Kidney glomerular epithelial cell (primary cell): ENCODE measurements at regions not wholly inside any gene's neighbourhood (a gene's known extent, or its start where the extent isn't known, plus 50 kb on each side); places are given as distances from the start of the nearest gene placed in this dataset.
"Not testable (repeated sequence)": the region's sequence is repeated elsewhere in the genome, so short reads cannot be mapped to it uniquely, and the experiment has no call there.

Experiments used
- DNase-seq: peaks from one replicate; lab custom pipeline; 2025; lab: John Stamatoyannopoulos, UW

DNA sequence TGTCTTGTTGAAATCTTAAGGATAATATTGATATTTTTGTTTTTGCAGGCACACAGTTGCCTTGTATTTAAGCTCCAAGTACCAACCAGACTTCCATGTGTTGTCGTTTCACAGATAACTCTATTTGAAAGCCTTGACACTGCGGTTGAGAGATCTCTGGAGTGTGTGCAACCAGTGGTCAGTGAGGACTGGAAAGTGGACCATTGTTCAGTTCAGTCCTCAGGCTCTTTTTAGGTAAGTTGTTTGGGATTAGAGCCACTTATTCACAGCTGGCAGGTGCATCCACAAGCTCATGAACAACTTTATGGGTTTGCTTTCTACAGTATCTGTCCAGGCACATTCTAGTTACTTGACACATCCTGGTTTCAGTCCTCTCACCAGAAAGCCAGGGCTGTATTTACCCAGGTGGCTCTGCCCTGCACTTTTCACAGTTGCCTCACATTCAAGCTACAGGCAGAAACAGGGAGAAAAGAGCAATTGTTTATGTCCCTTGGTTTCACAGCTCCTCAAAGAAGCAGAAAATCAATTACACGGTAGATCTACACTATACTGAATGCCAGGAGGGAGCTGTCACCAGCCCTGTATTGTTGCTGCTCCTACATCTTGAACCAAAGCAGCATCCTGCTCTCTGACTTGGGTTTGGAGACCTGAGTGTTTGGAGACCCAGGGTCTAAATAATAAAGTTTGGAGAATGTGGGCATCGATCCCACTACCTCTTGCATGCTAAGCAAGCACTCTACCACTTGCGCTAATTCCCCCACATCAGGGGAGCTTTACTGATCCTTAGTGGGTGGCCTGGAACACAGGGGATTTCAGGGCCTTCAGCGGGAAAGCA lies 543.3 kb downstream of the PRIM2 start:
- DNase-seq, result not testable (repeated sequence)

DNA sequence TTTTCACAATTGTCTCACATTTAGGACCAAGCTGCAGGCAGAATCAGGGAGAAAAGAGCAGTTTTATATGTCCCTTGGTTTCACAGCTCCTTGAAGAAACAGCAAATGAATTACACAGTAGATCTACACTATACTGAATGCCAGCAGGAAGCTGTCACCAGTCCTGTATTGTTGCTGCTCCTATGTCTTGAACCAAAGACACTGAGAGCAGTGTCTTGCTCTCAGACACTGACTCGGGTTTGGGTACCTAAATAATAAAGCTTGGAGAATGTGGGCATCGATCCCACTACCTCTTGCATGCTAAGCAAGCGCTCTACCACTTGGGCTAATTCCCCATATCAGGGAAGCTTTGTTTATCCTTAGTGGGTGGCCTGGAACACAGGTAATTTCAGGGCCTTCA lies 552.7 kb downstream of the PRIM2 start:
- not testable (repeated sequence) for DNase-seq

DNA sequence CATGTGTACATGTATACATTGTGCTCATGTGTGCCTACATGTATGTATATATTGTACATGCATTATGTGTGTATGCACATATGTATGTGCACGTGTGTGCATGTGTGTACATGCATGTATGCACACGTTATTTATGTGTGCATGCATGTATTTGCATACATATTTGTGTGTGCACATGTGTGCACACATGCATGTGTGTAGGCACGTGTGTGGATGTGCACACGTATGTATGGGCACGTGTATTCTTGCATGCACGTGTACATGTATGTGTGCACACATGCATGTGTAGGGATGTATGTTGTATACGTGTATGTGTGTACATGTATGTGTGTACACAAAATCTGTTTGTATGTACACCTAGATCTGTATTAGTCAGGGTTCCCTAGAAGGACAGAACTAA lies 556.0 kb downstream of the PRIM2 start:
- not testable (repeated sequence) for DNase-seq

DNA sequence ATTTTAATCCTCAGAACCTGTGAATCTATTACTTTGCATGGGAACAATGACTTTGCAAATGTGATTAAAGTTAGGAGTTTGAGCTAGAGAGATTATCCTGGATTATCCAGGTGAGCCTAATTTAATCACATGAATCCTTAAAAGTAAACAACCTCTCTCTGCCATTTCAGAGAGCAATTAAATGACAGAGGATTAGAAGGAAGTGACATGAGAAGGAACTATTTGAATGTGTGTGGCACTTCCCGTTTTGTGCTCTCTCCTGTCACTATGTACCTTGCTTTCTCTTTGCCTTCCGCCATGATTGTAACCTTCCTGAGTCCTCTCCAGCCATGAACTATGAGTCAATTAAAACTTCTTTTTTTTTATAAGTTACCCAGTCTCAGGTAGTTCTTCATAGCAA lies 559.2 kb downstream of the PRIM2 start:
- DNase-seq, result not testable (repeated sequence)

DNA sequence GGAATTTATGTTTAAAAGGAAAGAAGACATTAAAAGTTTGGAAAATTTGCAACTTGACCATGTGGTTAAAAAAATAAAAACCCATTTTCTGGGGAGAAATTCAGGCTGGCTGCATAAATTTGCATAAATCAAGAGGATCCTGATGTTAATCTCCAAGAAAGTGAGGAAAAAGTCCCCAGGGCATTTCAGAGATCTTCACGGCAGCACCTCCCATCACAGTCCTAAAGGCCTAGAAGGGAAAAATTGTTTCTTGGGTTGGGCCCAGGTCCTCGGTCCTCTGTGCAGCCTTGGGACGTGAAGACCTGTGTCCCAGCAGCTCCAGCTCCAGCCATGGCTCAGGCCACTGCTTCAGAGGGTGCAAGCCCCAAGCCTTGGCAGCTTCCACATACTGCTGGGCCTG lies 560.3 kb downstream of the PRIM2 start:
- not testable (repeated sequence) for DNase-seq

DNA sequence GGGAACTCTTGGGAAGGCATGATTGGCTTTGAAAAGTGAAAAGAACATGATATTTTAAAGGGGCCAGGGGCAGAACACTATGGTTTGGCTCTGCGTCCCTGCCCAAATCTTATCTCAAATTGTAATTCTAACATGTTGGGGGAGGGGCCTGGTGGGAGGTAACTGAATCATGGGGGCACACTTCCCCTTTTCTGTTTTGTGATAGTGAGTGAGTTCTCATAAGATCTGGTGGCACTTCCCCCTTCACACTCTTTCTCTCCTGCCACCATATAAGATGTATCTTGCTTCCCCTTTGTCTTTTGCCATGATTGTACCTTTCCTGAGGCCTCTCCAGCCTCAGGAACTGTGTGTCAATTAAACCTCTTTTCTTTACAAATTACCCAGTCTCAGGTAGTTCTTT lies 561.4 kb downstream of the PRIM2 start:
- DNase-seq, result not testable (repeated sequence)

DNA sequence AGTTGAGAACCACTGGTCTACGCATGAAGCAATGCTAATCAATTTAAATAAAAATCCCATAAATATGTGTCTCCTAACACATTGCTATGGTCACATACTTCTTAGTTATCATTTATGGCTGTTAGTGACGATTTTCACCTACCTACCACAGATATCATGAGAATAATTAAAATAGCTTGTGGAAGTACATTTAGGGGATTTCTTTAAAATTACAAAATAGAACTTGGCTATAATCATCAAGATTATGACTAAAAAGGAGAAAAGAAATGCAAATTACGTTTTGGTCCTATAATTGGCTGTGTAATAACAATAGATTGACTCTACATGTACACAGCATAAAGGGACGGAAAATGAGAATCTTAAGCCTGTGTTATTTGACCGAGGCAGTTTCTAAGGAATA lies 581.4 kb downstream of the PRIM2 start:
- DNase-seq, result not testable (repeated sequence)

DNA sequence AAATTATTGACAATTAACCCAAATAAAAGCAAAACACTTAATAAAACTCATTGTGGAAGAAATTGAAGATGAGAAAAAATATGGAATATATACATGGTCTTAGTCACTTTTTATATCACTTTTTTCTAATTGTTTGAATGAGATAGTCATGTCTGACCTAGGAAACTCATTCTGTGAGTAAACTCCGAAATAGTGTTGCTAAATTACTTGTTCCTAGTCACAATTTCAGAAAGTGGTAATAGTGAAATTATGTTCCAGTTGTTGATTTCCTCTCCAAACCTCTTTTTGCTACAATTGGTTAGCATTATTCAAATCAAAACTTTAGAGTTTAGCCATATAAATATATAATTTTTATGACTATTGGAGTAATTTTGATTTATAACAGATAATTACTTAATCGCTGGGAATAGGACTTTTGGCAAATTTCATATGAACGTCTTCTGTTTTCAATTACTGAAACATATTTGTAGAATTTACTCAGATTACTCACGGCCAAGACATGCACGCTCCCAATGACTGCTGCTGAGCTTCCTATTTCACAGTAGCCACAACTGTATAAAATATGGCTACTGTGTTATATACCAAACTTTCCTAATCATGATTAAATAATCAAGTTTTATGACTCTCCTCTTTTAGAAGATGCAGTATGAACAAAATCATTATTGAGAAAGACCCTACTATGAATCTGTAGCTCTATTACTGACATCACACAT lies 583.4 kb downstream of the PRIM2 start:
- not testable (repeated sequence) for DNase-seq

DNA sequence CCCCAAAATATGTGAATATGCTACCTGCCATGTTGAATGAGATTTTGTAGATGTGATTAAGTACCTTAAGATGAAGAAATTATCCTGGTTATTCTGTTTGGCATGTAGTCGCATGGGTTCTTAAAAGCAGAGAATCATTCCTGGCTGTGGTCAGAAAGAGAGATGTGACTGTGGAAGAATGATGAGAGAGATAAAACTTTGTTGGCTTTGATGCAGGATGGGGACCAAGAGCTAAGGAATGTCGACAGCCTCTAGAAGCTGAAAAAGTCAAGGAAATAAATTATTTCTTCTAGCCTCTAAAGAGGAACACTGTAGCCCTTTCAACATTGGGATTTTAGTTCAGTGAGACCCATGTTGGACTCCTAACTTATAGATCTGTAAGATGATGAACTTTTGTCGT lies 584.0 kb downstream of the PRIM2 start:
- DNase-seq, result not testable (repeated sequence)

DNA sequence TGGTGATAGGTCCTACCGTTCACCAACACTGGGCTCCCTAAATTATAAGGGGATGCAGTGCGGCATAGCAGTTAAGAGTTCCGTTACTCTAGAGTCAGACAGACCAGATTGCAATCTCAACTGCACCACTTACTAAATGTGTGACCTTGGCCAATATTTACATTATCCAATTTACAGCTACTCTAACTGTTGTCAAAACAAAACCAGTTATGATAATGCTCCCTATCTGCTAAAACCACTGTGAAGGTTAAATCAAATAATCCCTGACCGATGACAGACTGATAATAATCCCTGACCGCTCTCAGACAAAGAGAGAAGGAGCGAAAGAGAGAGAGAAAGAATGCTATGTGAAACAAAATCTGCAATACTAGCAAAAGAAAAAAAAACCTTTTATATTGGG lies 586.9 kb downstream of the PRIM2 start:
- not testable (repeated sequence) for DNase-seq

DNA sequence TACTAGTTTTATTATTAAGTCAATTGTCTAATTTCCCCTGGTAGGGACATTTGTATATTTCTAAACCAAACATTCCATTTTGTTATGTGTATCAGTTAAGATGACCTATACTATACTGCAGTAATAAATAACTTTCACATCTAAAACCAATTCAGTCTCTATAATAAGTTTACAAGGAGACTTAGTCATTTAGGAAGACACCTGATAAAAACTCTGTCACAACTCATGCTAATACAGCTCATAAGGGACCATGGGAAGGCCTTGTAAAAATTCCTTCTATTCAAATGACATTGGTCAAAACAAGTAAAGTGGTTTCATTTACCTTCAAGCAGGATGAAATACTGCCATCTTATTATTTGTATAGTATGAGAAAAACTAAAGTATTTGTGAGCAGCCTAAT lies 597.9 kb downstream of the PRIM2 start:
- not testable (repeated sequence) for DNase-seq

DNA sequence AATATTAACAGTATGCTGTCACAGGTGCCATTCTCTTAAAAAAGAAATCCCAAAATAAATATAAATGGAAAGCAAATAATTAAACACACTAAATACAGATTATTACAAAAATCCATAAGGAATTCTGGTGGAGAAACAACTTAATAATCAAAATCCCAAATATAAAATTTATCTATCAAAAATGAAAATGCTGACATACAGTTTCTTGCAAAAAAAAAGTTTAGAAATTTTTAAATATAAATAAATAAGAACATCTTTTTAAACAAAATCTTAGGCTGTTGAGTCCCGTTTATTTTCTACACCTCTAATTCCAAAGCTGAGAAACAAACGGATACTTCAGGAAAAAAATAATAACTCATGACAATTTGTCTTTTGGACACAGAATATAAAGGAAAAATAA lies 625.5 kb downstream of the PRIM2 start:
- DNase-seq, result not testable (repeated sequence)

DNA sequence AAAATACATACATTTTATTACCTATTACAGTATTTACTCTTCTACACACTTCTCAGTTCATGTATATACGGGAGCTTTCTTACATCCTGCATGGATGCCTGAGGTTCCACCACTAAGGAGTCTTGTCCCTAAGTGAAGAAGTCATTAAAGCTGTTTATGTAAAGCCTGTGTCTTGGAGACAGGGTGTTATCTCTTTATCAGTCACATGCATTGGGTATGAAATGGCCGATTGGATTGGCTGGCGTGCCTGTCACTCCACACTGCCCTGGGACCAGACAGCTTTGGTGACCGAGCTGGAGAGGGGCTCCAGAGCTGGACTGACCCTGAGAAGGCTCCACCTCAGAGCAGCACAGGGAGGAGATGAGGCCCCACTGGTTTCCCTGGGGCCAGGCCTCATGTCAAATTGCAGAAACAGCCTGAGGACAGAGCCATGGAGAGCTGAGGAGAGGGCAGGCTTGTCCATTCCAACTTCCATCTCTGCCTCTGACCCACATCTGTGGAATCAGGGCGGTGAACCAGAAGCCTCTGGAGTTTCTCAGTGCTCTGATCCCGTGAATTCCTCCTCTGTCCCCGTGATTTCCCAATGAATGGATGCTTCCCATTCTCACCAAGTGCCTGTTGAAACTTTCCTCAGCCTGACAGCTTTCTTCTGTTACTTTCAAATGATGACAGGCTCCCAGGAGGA lies 628.8 kb downstream of the PRIM2 start:
- DNase-seq, result not testable (repeated sequence)

DNA sequence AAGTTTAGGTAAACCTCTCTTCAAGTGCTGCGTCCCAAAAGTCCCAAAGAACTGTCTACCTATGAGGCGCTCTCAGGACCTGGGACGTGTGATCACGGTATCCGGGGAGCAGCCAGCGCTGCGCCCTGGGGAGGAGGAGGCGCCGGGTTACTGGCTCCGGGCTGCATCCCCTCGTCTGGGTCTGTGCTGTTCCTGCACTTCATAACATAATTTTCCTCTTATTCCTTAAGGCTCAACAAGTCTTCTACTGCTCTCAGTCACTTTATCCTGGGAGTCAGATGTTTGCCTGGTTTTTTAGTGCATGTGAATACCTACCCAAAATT lies 629.3 kb downstream of the PRIM2 start:
- DNase-seq, result not testable (repeated sequence)

DNA sequence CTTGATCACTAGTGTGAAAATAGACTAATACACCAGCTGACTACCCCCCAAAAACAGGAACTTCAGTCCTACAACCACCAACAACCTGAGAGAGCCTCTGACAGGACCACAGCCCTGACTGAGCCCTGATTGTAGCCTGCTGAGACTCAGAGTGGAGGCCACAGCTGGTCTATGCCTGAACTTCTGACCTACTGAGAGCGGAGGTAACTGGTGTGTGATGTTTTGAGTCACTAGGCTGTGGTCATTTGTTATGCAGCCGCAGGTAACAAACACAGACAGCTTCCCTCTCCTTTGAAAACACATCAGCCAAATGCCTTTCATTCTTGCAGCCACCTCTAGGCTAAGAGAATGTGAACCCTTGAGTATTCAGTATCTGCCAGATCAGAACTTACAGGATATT lies 631.1 kb downstream of the PRIM2 start:
- not testable (repeated sequence) for DNase-seq

DNA sequence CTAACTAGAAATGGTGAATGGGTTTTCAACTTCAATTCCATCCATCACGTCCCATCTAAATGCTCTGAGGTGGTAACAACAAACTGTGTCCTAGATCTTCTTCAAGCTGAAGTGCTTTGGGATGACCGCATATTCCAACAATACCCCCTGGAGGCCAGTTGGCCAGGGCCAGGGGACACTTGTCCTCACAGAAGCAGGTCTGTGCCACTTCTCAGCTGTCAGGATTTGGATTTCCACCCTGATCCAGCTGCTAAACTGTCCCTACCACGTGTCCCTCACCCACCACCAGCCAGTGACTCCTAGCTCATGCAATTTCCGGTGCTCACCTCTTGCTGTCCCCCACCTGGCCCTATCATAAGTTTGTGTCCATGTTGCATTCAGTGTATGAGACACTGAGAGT lies 633.0 kb downstream of the PRIM2 start:
- not testable (repeated sequence) for DNase-seq

DNA sequence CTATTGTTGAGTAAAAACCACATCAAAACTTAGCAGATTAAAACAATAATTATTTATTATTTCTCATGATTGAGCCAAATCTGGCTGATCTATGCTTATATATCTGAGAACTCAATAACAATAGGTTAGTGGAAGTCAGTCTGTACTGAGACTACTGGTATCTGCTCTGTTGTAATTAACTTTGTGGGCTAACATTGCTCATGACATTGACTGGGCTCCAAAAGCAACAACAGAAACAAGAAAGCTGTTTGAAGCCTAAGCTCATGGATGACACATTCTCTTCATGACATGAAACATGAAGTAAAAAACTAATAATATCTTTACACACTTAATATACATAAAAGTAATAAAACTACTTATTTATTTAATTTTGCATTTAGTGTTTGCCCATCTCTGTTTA lies 649.3 kb downstream of the PRIM2 start:
- not testable (repeated sequence) for DNase-seq

DNA sequence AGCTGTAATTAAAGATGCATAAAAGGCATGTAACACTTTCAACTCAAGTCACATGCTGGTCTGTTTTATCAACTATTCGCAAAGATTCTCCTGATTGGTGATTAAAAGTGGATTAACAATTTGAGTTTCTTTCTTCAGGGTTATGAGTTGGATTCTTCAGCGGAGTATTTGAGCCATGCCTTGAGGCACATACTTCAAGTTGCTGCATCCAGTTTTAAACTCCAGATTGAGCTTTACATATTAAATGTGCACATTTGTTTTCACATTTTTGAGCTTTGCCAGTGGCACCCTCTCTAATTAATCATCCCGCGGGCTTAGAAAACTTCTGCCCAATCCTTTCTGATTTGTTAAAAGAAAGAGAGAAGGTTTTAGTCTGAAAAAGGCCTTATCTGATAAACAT lies 654.5 kb downstream of the PRIM2 start:
- not testable (repeated sequence) for DNase-seq

DNA sequence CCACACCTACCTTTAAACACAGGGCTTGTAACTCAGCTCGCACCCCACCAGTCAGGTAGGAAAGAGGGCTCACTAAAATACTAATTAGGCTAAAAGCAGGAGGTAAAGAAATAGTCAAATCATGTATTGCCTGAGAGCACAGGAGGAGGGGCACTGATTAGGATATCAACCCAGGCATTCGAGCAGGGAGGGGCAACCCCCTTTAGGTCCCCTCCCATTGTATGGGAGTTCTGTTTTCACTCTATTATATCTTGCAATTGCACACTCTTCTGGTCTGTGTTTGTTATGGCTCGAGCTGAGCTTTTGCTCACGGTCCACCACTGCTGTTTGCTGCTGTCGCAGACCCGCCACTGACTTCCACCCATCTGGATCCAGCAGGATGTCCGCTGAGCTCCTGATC lies 657.2 kb downstream of the PRIM2 start:
- no peak for DNase-seq

DNA sequence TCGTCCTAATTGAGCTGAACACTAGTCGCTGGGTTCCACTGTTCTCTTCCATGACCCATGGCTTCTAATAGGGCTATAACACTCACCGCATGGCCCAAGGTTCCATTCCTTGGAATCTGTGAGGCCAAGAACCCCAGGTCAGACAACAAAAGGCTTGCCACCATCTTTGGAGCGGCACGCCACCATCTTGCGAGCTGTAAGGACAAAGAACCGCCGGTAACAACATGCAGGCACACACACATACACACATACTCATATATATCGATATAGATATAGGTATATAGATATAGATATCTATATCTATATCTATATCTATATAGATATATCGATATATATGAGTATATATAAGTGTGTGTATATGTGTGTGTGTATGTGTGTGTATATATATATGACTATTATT lies 657.7 kb downstream of the PRIM2 start:
- not testable (repeated sequence) for DNase-seq

DNA sequence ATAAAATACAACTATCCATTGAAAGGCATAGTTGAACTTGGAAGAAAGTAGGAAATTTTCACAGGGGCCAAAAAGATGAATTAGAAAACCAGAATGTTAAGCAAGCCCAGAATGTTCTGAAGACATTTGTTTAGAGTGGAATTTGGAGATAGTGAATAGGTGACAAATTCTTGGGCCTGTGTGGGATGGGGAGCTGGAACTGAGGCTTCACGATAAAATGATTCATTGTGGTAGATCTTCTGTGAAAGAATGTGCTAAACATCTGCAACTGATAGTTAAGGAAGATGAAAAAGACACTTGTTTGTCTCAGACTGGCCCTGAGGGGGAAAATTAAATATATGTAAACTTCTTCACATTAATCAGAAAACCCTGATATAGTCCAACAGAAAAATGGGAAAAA lies 658.9 kb downstream of the PRIM2 start:
- not testable (repeated sequence) for DNase-seq

DNA sequence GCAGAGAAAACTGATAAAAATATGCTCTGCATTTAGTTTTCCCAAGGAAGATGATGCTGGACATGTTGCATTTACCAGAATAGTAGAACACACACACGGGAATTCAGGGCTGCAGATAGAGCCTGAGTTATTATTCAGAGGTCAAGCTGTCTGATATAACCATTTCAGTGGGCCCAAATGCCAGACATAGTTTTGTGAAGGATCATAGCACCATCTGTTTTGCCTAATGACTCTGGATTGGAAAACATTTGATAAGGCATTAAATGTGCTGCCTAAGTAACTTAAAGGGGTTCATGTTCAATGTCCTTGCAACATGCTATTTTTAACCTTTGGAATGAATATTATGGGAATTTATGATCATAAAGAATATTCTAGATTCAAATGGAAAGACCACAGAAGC lies 666.2 kb downstream of the PRIM2 start:
- DNase-seq, result peak; percentile 9

DNA sequence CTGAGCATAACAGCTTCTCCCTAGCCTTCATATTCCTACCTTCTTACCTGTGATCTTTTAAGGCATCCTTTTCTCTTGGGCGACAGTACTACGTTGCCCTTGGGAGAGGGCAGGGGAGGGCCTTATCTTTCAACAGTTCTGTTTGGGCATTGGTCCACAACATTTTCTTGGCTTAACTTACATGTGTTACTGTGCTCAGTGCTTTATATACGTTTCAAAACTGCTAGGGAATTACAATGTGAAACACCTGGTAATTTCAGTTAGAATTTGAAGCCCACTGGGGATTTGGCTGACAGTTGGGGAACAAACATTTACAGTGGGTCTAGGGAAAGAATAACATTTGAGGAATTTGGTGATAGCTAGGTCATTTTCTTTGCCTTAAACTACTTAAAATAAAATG lies 667.1 kb downstream of the PRIM2 start:
- DNase-seq, result not testable (repeated sequence)
